NCI-H2081 treated with DMSO at 0.1 percent for 48 hours (cell line): ENCODE measurements at regions not wholly inside any gene's neighbourhood (a gene's known extent, or its start where the extent isn't known, plus 50 kb on each side); places are given as distances from the start of the nearest gene placed in this dataset.
"Not testable (repeated sequence)": the region's sequence is repeated elsewhere in the genome, so short reads cannot be mapped to it uniquely, and the experiment has no call there.

Experiments
- DNase-seq: peaks from one replicate; lab custom pipeline; 2025; lab: John Stamatoyannopoulos, UW

DNA sequence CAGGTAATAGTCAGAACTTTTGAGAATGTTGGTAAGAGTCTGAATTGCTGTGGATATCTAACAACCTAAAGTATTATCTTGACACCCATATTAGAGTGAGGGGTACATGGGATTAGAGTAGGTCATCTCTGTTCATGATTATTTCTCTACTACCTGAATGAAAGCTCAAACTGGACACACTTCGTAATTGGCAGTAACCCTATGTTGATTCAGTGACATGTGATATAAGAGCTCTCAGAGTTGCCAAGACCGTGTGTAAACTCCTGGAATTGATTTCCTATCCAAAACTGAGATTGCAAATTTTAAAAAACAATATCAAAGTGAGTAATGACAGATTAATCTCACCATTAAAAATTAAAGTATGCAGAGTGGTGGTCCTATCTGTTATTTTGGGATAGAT, 214.8 kb upstream of the ARHGEF26 start:
- DNase-seq, result no peak

DNA sequence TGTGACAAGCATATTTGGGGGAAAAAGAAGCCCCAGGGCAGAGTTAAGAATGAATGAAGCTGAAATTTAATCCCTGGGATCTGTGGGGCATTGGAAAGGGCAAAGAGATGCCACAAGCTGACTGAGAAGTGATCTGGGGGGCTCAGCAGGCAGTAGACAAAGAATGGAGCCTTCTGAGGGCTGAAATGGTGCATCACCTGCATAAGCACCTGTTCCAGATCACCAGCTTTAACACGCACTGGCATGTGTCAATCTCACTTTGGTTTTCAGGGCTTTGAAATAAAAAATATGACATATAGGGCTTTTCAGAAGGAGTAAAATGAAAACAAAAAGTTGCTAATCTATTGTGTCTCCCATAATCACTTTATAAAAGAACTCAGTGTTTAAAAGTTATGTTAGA, 210.8 kb upstream of the ARHGEF26 start:
- no peak for DNase-seq

DNA sequence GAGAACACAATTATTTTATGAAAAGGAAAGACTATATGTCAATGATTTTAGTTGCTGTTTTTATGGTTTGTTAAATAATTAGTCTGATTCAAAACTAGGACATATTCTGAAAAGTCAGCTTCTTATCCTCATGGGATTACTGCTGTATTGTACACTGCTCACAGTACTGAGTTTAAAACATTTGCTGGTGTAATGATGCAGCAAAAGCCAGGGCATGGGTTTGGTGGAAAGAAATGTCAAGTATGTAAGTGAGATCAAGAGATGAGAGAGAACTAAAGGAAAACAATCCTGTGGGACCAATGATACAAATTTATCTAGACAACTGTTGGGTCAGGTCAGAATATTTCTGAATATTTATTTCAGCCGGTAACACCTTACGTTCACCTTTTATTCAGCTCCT, 210.1 kb upstream of the ARHGEF26 start:
- DNase-seq, result no peak

DNA sequence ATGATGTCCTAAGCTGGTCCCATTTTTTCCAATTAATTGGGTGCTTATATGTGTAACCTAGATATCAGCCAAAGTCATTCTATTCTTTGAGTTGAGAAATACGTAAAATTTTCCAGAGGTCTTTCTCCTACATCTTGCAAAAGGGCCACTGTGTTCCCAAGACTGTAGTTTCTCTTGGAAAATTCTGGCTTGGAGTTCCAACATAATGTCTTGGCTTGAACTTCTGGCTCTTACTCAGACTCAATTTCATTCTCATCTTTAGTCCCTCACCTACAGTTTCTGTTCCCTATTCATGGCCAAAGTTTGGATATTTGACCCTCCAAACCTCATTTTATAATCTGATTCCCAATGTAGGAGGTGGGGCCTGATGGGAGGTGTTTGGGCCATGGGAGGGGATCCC, 201.4 kb upstream of the ARHGEF26 start:
- DNase-seq, result no peak

- DNase-seq, result no peak
Observed at GRCh38 chr3:153921826-153922225, 199.4 kb upstream of the ARHGEF26 start.

- DNase-seq, result no peak
Observed at GRCh38 chr3:153925841-153926514, 195.2 kb upstream of the ARHGEF26 start.

GRCh38 chr3:153927107-153927506, 194.1 kb upstream of the ARHGEF26 start:
- no peak for DNase-seq

GRCh38 chr3:153928851-153929250, 192.3 kb upstream of the ARHGEF26 start:
- DNase-seq, result no peak

DNA sequence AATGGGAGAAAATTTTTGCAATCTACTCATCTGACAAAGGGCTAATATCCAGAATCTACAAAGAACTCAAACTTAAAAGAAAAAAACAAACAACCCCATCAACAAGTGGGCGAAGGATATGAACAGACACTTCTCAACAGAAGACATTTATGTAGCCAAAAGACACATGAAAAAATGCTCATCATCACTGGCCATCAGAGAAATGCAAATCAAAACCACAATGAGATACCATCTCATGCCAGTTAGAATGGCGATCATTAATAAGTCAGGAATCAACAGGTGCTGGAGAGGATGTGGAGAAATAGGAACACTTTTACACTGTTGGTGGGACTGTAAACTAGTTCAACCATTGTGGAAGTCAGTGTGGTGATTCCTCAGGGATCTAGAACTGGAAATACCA, 187.7 kb upstream of the ARHGEF26 start:
- not testable (repeated sequence) for DNase-seq

GRCh38 chr3:153944084-153944483, 177.1 kb upstream of the ARHGEF26 start:
- no peak for DNase-seq

- no peak for DNase-seq
Observed at GRCh38 chr3:153951276-153951675, 169.9 kb upstream of the ARHGEF26 start.

- no peak for DNase-seq
Observed at GRCh38 chr3:153952091-153952490, 169.1 kb upstream of the ARHGEF26 start.

- no peak for DNase-seq
Observed at GRCh38 chr3:153956613-153957012, 164.6 kb upstream of the ARHGEF26 start.

DNA sequence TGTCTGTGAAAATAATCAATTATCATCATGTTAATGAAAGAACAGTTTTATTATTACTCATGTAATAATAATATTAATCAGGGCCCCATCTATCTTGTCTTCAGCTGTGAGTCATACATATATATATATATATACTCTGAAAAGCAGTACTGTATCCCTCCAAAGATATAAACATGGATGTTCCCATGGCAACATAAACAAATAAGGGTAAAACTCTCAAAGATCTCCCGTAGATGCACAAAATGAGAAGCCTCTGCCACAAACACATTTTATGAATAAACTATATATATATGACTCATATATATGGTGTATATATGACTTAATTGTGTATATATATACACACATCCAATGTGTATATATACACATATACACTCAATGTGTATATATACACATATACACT, 163.8 kb upstream of the ARHGEF26 start:
- no peak for DNase-seq

GRCh38 chr3:153958635-153959595, 162.3 kb upstream of the ARHGEF26 start:
- no peak for DNase-seq

DNA sequence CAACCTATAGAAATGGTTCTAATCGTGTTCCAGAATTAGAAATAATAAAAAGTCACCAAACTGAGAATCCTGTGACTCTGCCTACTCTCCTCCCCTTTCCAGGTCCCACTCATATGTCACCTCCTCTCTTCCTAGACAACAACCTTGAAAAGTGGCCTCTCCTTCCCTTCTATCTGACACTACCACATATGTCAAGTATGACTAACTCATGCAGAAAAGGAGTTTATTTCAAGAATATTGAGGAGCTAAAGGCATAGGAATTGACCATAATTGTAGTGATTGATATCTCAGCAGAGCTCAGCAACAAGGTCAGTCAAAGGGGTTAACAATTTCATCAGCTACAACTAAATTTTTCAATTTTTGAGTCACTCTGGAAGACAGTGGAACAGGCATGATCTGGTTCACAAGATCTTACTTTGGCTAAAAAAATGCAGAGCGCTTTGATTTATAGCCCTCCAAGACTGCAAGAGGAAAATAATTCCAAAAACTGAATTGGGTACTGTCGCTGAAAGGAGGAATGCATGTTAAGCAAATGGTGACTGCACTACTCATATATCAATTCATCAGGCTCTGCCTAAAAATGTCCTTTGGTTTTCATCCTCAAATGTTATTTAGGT, 160.6 kb upstream of the ARHGEF26 start:
- no peak for DNase-seq

GRCh38 chr3:153961494-153961893, 159.7 kb upstream of the ARHGEF26 start:
- peak; percentile 58 for DNase-seq

DNA sequence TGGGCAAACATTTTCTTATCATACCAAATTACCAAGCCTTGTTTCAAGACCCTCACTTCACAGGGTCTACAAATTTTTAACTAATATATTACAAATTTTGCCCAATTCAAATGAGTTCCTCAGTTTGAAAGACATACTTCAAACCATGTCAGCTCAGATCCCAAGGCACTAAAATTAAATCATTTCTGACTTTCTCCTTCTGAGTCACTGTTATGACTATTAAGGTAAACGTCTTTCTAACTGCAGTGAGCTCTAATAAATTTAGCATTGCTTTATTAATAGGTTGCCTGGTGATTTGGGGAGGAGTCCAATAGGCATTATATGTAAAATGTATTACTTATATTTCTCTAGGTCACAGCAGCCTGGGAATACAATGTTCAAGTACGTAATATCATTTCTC, 158.2 kb upstream of the ARHGEF26 start:
- no peak for DNase-seq

DNA sequence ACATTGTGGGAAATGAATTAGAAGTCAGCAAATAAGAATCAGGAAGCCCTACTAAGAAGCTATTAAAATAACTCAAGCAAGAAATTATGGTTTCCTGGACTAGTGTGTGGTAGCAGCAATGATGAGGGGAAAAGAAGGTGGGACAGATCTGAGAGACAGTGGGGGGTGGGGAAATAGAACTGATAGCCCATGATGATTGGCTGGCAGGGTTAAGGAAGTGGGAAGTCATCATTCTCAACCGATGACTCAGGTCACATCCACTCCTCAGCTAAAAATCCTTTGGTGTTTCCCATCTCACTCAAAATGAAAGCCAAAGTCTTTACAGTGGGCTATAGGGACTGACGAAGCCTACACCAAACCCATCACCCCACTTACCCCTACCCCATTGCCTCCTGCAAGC, 153.9 kb upstream of the ARHGEF26 start:
- DNase-seq, result no peak

DNA sequence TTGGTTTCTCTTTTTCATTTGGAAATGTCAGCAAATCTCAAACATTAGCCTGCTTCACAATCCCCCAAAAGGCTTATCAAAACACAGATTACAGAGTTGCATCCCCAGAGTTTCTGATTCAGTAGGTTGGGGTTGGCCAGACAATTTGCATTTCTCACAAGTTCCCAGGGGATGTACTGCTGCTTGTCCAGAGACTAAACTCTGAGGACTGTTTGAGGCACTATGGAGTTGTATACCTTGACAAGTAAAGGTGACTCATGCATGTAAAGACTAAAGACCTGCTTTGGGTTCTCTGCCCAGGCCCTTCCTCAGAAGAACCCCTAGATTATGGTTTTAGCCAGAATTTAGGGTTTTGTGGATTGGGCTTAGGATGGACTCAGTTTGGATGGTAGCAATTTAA, 151.1 kb upstream of the ARHGEF26 start:
- DNase-seq, result no peak

GRCh38 chr3:153970741-153971347, 150.3 kb upstream of the ARHGEF26 start:
- peak; percentile 7 for DNase-seq

DNA sequence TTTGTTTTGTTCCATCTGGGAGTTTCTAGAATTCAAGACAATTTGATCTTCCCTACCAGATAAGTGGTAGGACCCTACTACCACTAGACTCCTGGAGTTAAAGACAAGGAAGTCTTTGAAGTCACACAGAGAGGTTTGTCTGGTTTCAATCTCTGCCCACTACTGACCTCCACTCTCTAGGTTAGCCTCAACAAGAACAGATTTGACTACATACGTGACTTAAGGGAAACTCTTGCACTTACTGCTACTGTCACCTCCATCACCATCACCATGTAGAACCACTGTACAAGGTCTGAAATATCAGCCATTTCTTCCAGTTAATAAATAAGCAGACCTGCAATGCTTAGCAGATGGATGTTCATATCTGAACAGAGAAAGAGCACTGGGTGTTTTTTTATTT, 148.3 kb upstream of the ARHGEF26 start:
- no peak for DNase-seq
